Caco-2 (cell line): ENCODE measurements at regions not wholly inside any gene's neighbourhood (a gene's known extent, or its start where the extent isn't known, plus 50 kb on each side); places are given as distances from the start of the nearest gene placed in this dataset.

ENCODE experiments used
- BruUV-seq: library from RNA; stranded (reverse); fragments of 400-500 nt; replicated peaks from 2 replicates; lab custom pipeline; 2021; lab: Mats Ljungman, UMichigan
- CTCF ChIA-PET: fragments of 300-600 bp; sonication (Branson Sonifier 250); formaldehyde crosslinking; loops from one replicate; lab custom pipeline; 2022; ENCODE audit warnings: antibody characterized with exemption; lab: Charles Lee
- POLR2A ChIA-PET: fragments of 300-600 bp; sonication (Branson Sonifier 250); formaldehyde crosslinking; loops from one replicate; lab custom pipeline; 2022; ENCODE audit warnings: antibody characterized with exemption; lab: Charles Lee
- DNase-seq, 2 experiments: peaks; one replicate each; pipeline versions ENCODE4 v3.0.0 to v3.0.0-alpha.2; 2020 to 2022
- H3K27me3 ChIP-seq: replicated peaks from 2 replicates; pipeline ENCODE4 v1.6.0; 2011; ENCODE audit warnings: low read length; ENCODE audit not compliant: control insufficient read depth, insufficient read depth
- H3K36me3 ChIP-seq: 2 replicates; pipeline ENCODE4 v1.5.1; 2011; ENCODE audit warnings: low read length; ENCODE audit not compliant: control insufficient read depth, insufficient read depth
- H3K4me1 ChIP-seq: fragments of 250-450 bp; sonication (Bioruptor Pico); 2 replicates; pipeline ENCODE4 v1.5.1; 2020; ENCODE audit warnings: mild to moderate bottlenecking
- H3K4me3 ChIP-seq: 2 replicates; pipeline ENCODE4 v1.5.1; 2011; ENCODE audit warnings: low read depth, mild to moderate bottlenecking, control low read depth, low read length
- H3K9me3 ChIP-seq: fragments of 250-450 bp; sonication (Bioruptor Pico); 2 replicates; pipeline ENCODE4 v1.5.1; 2020; ENCODE audit warnings: mild to moderate bottlenecking, moderate library complexity
- H3K27ac Mint-ChIP-seq: one replicate; pipeline ENCODE4 v1.8.0; 2022; ENCODE audit warnings: mixed read lengths; ENCODE audit not compliant: unreplicated experiment
- H3K27me3 Mint-ChIP-seq: one replicate; pipeline ENCODE4 v1.8.0; 2022; ENCODE audit warnings: mixed read lengths; ENCODE audit not compliant: insufficient read depth, unreplicated experiment
- H3K36me3 Mint-ChIP-seq: one replicate; pipeline ENCODE4 v1.8.0; 2022; ENCODE audit warnings: mild to moderate bottlenecking, mixed read lengths; ENCODE audit not compliant: insufficient read depth, unreplicated experiment
- H3K4me1 Mint-ChIP-seq: one replicate; pipeline ENCODE4 v1.8.0; 2022; ENCODE audit warnings: low read depth, mixed read lengths; ENCODE audit not compliant: unreplicated experiment
- H3K4me3 Mint-ChIP-seq: one replicate; pipeline ENCODE4 v1.8.0; 2022; ENCODE audit warnings: mild to moderate bottlenecking, moderate library complexity, mixed read lengths; ENCODE audit not compliant: unreplicated experiment
- H3K9me3 Mint-ChIP-seq: one replicate; pipeline ENCODE4 v1.8.0; 2022; ENCODE audit warnings: mixed read lengths; ENCODE audit not compliant: unreplicated experiment
- intact Hi-C: fragments of 100-400 bp; cut with micrococcal nuclease; formaldehyde crosslinking; loops from one replicate; pipeline ENCODE4 v1.10.0; 2022; ENCODE audit not compliant: unreplicated experiment
- TF ChIP-seq, protein P1 (sequence below), 2 experiments: fragments of 200-600 bp in 1 of 2; IDR thresholded peaks; 1 replicate in 1 of 2; 2 replicates in 1 of 2; pipeline versions ENCODE4 v1.5.1 to v1.8.0; 2011 to 2022; ENCODE audit warnings: antibody characterized with exemption in 1 of 2, control low read depth in 1 of 2, inconsistent platforms in 1 of 2, low read depth in 1 of 2, low read length in 1 of 2, mild to moderate bottlenecking in 1 of 2, moderate library complexity in 1 of 2; ENCODE audit not compliant: insufficient read depth in 1 of 2, severe bottlenecking in 1 of 2, unreplicated experiment in 1 of 2

DNA sequence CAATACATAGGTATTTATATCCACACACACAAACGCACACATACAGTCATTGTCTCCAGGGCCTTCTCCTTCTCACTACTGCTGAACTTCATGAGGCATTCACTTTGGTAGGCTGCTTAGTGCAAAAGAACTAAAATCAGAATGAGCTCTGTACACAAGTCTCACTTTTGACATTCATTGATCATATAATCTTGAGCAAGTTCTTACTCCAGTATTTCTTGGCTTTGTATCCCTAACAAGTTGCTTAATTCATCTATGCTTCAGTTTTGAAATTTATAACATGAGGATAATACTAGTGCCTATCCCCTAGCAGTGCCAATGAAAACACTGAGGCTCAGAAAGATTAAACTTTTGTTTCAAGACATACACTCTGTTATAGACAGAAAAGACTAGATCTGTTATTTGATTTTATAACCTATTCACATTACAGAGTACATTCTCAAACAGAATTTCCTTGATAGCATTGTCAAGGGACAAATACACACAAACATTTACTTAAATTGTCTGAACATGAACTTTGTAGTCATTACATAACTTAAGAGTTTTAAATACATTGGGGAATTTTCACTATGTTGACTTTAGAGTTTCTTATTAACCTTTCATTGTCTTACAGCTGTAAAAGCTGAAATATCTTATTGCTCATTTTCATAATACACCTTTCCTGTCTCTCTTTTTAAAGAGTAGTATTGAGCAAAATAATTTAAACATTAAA is 55.0 kb upstream of the SI start:
- no peaks in the 10 kb centered on the region for H3K9me3 ChIP-seq
- DNase-seq: peak in 1 of 2 experiments; percentile 7
- H3K9me3 Mint-ChIP-seq: peaks cover 14% of the 10 kb centered on the region
- ChIA-PET CTCF (no interaction called here), POLR2A (no interaction called here)
- H3K4me1 Mint-ChIP-seq: peaks cover 7% of the 10 kb centered on the region
- peak overlapping the region; percentile 30 for H3K4me3 Mint-ChIP-seq
- peaks cover 14% of the 10 kb centered on the region for H3K4me1 ChIP-seq
- intact Hi-C loops: loop anchor here (1.0 to 5.0 kb wide), 3 partner anchors 50 to 55 kb away; partner anchors contain the start of gene SI
- no peak overlapping the region for H3K27ac Mint-ChIP-seq
- no peaks in the 10 kb centered on the region for H3K36me3 Mint-ChIP-seq
- TF ChIP-seq, protein P1, sequence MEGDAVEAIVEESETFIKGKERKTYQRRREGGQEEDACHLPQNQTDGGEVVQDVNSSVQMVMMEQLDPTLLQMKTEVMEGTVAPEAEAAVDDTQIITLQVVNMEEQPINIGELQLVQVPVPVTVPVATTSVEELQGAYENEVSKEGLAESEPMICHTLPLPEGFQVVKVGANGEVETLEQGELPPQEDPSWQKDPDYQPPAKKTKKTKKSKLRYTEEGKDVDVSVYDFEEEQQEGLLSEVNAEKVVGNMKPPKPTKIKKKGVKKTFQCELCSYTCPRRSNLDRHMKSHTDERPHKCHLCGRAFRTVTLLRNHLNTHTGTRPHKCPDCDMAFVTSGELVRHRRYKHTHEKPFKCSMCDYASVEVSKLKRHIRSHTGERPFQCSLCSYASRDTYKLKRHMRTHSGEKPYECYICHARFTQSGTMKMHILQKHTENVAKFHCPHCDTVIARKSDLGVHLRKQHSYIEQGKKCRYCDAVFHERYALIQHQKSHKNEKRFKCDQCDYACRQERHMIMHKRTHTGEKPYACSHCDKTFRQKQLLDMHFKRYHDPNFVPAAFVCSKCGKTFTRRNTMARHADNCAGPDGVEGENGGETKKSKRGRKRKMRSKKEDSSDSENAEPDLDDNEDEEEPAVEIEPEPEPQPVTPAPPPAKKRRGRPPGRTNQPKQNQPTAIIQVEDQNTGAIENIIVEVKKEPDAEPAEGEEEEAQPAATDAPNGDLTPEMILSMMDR (IDR thresholded peaks at IDR 0.05; ENCODE audit: insufficient read depth in 1 of 2, low read depth in 1 of 2, low read length in 1 of 2, severe bottlenecking in 1 of 2, unreplicated experiment in 1 of 2): no peak
- H3K4me3 ChIP-seq: no peak overlapping the region
- BruUV-seq: no TSS peak
- no peaks in the 10 kb centered on the region for H3K36me3 ChIP-seq
- H3K27me3 ChIP-seq: no peaks in the 10 kb centered on the region
- H3K27me3 Mint-ChIP-seq: no peaks in the 10 kb centered on the region

DNA sequence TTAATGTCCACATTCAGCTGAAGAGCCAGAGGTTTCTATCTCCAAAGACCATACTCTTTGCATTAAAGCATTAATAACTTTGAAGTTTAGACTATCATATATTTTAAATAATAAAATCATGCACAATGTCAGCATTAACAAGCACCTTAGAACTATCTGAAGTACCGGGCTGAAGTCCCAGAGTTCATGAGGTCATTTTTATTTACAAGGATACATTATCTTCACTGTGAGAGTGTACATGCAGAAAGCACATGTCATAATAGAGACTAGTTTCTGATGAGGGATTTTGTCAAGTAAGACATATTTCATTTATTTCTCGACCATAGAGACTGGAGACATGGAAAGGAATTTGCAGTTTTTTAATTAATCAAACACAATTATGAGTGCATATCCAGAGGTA is 52.4 kb upstream of the SI start:
- H3K36me3 ChIP-seq: no peaks in the 10 kb centered on the region
- H3K27ac Mint-ChIP-seq: no peak overlapping the region
- TF ChIP-seq, protein P1 (IDR thresholded peaks at IDR 0.05; ENCODE audit: insufficient read depth in 1 of 2, low read depth in 1 of 2, low read length in 1 of 2, severe bottlenecking in 1 of 2, unreplicated experiment in 1 of 2): no peak
- H3K36me3 Mint-ChIP-seq: no peaks in the 10 kb centered on the region
- BruUV-seq: no TSS peak
- no peak for DNase-seq
- intact Hi-C loops: loop anchor here (5.0 kb wide), 1 partner anchor 57 kb away; no protein-coding TSS in a partner anchor
- ChIA-PET CTCF (no interaction called here), POLR2A (no interaction called here)
- H3K4me1 Mint-ChIP-seq: peaks cover 7% of the 10 kb centered on the region
- H3K9me3 ChIP-seq: no peaks in the 10 kb centered on the region
- H3K27me3 ChIP-seq: no peaks in the 10 kb centered on the region
- no peaks in the 10 kb centered on the region for H3K27me3 Mint-ChIP-seq
- no peak overlapping the region for H3K4me3 Mint-ChIP-seq
- no peaks in the 10 kb centered on the region for H3K9me3 Mint-ChIP-seq
- H3K4me3 ChIP-seq: no peak overlapping the region
- H3K4me1 ChIP-seq: peaks cover 14% of the 10 kb centered on the region

DNA sequence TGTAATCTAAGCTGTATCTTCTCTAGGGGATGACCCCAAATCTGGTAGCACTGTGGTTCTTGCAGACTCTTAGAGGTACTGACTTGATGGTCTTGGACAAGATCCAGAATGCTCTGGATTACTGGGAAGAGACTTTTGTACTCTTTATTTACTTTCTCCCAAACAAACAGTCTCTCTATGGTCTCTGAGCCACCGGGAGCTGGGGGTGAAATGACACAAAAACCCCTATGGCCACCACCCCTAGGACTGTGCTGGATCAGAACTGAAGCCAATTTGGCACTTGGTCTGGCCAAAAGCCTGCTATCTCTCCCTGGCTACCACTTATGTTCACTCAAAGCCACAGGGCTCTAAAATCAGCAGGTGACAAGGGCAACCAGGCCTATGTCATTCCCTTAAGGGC is 50.2 kb upstream of the SI start:
- Histone ChIP-seq H3K9me3 (no peaks in the 10 kb centered on the region), H3K4me3 (no peak overlapping the region), H3K27me3 (no peaks in the 10 kb centered on the region), H3K36me3 (no peaks in the 10 kb centered on the region), H3K4me1 (peaks cover 9% of the 10 kb centered on the region)
- Mint-ChIP-seq H3K27ac (no peak overlapping the region), H3K4me3 (no peak overlapping the region), H3K4me1 (peaks cover 7% of the 10 kb centered on the region), H3K36me3 (no peaks in the 10 kb centered on the region), H3K9me3 (no peaks in the 10 kb centered on the region), H3K27me3 (no peaks in the 10 kb centered on the region)
- no peak for DNase-seq
- intact Hi-C loops: no loop called here
- BruUV-seq: no TSS peak
- CTCF ChIA-PET: no interaction called here
- TF ChIP-seq, protein P1 (IDR thresholded peaks at IDR 0.05; ENCODE audit: insufficient read depth in 1 of 2, low read depth in 1 of 2, low read length in 1 of 2, severe bottlenecking in 1 of 2, unreplicated experiment in 1 of 2): no peak
- POLR2A ChIA-PET: no interaction called here
